HG03135 (cell line): ENCODE measurements at regions not wholly inside any gene's neighbourhood (a gene's known extent, or its start where the extent isn't known, plus 50 kb on each side); places are given as distances from the start of the nearest gene placed in this dataset.
"Not testable (repeated sequence)": the region's sequence is repeated elsewhere in the genome, so short reads cannot be mapped to it uniquely, and the experiment has no call there.

ENCODE experiments used
- ATAC-seq: cut with Tn5 transposase; IDR thresholded peaks from one replicate; pipeline ENCODE4 v1.9.1; 2021; ENCODE audit warnings: mild to moderate bottlenecking, moderate library complexity; ENCODE audit not compliant: unreplicated experiment

DNA sequence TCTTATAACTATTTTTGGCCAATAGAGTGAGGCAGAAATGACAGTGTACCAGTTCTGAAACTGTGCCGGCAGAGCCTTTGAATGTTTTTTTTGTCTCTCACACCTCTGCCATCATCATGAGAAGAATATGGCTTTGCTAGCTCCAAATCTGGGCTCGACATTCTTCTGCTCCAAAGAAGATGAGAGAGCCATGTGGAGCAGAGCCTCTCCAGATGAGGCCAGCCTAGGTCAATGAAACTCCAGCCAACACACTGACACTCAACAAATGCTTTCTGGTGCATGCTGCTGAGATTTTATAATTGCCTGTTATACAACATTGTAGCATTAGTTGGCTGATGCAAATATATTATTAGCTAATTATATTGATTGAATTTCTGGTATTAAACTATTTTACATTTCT lies 154.7 kb downstream of the SLC38A4 start:
- no peak for ATAC-seq

DNA sequence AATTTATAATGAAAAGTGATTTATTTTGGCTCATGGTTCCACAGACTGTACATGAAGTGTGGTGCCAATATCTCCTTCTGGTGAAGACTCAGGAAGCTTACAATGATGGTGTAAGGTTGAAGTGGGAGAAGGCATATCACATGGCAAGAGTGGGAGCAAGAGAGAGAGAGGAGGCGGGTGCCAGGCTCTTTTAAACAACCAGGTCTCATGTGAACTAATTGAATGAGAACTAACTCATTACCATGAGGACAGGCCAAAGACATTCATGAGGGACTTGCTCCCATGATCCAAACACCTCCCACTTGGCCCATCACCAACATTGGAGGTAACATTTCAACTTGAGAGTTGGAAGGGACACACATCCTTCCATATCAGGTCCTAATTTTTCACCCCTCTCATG lies 155.2 kb downstream of the SLC38A4 start:
- ATAC-seq = no peak

GRCh38 chr12:46669720-46670119 lies 156.1 kb downstream of the SLC38A4 start:
- no peak for ATAC-seq

- no peak for ATAC-seq
Observed at GRCh38 chr12:46667551-46667950, 158.2 kb downstream of the SLC38A4 start.

DNA sequence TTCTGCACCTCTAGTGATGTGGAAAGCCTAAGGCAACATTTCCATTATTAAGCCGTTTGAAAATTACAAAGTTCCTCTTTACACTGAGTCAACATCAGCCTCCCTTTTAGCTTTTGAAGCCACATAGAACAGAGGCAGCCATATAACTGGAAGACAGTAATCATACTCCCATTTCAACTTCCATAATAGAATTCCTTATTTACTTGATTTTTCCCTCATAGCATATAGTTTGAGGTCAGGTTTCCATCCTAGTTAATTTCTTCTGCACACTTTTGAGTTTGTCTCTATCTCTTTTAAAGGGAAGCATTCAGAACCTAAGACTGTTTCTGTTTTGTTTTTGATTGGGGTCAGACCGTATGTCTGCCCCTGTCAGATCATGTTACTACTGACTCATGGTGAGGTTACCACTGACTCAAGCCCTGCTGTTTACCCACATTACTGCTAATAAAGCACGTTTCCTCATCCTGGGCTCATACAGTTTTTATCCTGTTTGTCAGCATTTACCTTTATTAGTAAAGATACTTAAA lies 161.0 kb downstream of the SLC38A4 start:
- peak; percentile 66 for ATAC-seq

DNA sequence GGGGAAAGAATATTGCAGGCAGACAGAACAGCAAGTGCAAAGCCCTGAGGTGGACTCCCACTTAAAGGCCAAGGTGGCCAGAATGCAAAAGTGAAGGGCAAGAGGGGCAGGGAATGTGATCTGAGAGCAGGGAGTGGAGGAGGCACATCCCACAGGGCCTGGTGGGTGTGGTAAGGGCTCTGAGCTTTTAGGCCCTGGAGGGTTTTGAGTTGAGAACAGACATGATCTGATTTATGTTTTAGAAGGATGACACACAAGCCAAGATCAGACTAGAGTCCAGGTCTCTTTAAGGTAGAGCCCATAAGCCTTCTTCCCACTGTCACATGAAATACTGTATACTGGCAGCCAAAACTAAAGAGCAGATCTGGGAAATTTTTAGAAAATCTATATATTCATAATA lies 162.5 kb downstream of the SLC38A4 start:
- ATAC-seq = no peak

DNA sequence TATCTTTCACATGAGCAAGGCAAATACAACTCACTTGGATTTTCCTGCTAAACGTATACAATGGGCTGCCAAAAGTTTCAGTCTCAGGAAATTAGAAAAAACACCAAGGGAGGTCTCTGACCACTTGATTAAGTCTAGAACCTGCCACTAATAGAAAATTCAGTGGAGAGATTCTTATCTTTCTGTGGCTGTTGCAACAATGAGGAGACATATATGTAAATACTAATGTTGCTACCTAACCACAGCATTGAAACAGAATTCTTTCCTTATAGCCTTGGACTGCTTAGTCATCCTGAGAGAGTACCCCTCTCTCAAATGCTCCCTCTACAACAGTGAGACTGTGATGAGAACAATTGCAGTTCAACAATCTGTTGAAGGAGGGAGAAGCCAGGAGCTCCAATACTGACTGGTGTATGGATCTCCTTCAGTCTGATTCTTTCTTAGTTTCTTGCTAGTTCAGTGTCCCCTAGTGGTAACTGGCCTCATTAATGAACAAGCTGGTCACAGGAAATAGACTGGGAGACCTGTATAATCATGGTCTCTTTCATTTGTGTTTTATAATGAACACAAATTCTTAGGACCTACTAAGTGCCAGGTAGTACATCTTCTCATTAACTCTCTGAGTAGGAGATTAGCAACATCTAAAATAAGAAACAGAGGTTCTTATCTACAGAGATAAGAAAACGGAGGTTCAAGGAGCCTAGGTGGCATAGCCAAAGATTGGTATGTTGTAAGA lies 164.5 kb downstream of the SLC38A4 start:
- ATAC-seq = peak; percentile 78

GRCh38 chr12:46660719-46661109 lies 165.1 kb downstream of the SLC38A4 start:
- no peak for ATAC-seq

- no peak for ATAC-seq
Observed at GRCh38 chr12:46660276-46660675, 165.5 kb downstream of the SLC38A4 start.

DNA sequence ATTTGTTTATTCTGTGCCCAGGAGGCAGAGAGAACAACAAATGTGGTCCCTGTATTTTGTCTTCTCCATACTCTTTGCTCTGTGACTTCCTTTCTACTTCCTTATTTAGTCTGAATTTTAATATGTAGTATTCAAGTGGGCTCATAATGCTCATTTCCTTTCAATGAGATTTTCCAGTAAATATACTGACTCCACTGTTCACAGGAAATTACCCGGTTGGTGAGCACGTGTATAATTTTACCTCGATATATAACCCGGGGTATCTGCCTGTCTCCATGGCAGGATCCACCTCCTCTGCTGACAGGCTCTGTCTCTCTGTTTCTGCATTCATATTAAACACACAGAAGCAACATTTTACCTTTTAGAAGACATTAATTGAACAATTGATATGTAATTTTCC lies 166.0 kb downstream of the SLC38A4 start:
- no peak for ATAC-seq

GRCh38 chr12:46659032-46659650 lies 166.7 kb downstream of the SLC38A4 start:
- ATAC-seq = no peak

- no peak for ATAC-seq
Observed at GRCh38 chr12:46657453-46658411, 168.1 kb downstream of the SLC38A4 start.

- ATAC-seq = not testable (repeated sequence)
Observed at GRCh38 chr12:46655984-46656383, 169.8 kb downstream of the SLC38A4 start.

GRCh38 chr12:46653311-46653710 lies 172.5 kb downstream of the SLC38A4 start:
- no peak for ATAC-seq

- no peak for ATAC-seq
Observed at GRCh38 chr12:46652692-46653091, 173.1 kb downstream of the SLC38A4 start.

DNA sequence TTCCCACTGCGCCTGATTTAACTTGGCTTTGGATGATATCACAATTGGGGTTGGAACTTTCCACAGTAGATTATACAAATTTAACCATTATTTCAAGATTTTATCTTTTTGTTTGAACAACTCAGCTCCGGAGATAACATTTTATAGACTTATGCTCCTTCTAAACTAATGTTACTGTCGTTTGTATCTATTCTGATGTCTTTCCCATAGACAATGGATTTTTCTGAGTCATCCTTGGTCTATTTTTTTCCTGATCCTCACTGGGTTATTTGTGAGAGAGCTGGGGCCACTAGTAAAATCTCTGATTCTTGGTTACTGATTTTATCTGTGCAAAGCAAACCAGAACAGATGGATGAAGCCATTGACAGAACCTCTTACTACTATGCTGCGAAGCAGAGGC lies 175.1 kb downstream of the SLC38A4 start:
- no peak for ATAC-seq

- no peak for ATAC-seq
Observed at GRCh38 chr12:46649433-46649832, 176.4 kb downstream of the SLC38A4 start.

DNA sequence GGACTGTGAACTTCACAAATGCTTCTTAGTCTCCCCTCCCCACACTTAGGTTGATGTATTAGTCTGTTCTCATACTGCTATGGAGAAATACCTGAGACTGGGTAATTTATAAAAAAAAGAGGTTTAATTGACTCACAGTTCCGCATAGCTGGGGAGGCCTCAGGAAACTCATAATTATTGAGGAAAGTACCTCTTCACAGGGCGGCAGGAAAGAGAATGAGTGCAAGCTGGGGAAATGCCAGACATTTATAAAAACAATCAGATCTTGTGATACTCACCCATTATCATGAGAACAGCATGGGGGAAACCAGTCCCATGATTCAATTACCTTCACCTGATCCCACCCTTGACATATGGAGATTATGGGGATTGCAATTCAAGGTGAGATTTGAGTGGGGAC lies 178.8 kb downstream of the SLC38A4 start:
- no peak for ATAC-seq

DNA sequence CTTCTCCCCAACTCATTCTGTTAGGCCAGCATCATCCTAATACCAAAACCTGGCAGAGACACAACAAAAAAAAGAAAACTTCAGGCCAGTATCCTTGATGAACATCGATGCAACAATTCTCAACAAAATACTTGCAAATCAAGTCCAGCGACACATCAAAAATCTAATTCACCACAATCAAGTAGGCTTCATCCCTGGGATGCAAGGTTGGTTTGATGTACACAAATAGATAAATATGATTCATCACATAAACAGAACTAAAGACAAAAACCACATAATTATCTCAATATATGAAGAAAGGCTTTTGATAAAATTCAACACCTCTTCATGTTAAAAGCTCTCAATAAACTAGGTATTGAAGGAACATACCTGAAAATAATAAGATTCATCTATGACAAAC lies 184.1 kb downstream of the SLC38A4 start:
- not testable (repeated sequence) for ATAC-seq

GRCh38 chr12:46635818-46636217 lies 190.0 kb downstream of the SLC38A4 start:
- no peak for ATAC-seq
